IMR-90 (cell line): ENCODE measurements at regions not wholly inside any gene's neighbourhood (a gene's known extent, or its start where the extent isn't known, plus 50 kb on each side); places are given as distances from the start of the nearest gene placed in this dataset.

Source experiments
- ATAC-seq: fragments of 200-7000 bp; cut with Tn5 transposase; 2 replicates; pipeline ENCODE4 v1.9.1; 2020; ENCODE audit warnings: low read depth, mild to moderate bottlenecking, moderate library complexity
- BruUV-seq: library from RNA; stranded (reverse); fragments of 400-500 nt; replicated peaks from 2 replicates; lab custom pipeline; 2021; lab: Mats Ljungman, UMichigan
- CTCF ChIA-PET: fragments of 300-600 bp; formaldehyde crosslinking; extraction: SDS; loops from one replicate; lab custom pipeline; 2021; ENCODE audit warnings: antibody characterized with exemption; lab: Yijun Ruan, JAX
- POLR2A ChIA-PET: fragments of 300-600 bp; sonication (Branson Sonifier 250); formaldehyde crosslinking; loops from one replicate; lab custom pipeline; 2022; ENCODE audit warnings: antibody characterized with exemption; ENCODE audit not compliant: unreplicated experiment; lab: Charles Lee
- DNase-seq: peaks from one replicate; pipeline ENCODE4 v3.0.0; 2013
- H2AFZ ChIP-seq: replicated peaks from 2 replicates; pipeline ENCODE3; 2013; ENCODE audit warnings: low read length, mild to moderate bottlenecking; ENCODE audit not compliant: poor library complexity
- H2AK5ac ChIP-seq: 2 replicates; pipeline ENCODE4 v1.6.1; 2013; ENCODE audit warnings: low read depth, low read length, inconsistent platforms
- H2AK9ac ChIP-seq: replicated peaks from 2 replicates; pipeline ENCODE3; 2013; ENCODE audit warnings: mild to moderate bottlenecking, low read depth, low read length, moderate library complexity; ENCODE audit not compliant: poor library complexity
- H2BK120ac ChIP-seq: 2 replicates; pipeline ENCODE4 v1.6.1; 2013; ENCODE audit warnings: low read depth, low read length, inconsistent platforms
- H2BK15ac ChIP-seq: 3 replicates; pipeline ENCODE4 v1.6.1; 2013; ENCODE audit warnings: low read depth, low read length, inconsistent platforms
- H2BK20ac ChIP-seq: 2 replicates; pipeline ENCODE4 v1.6.1; 2013; ENCODE audit warnings: low read depth, mild to moderate bottlenecking, inconsistent platforms, low read length, moderate library complexity
- H2BK5ac ChIP-seq: 2 replicates; pipeline ENCODE4 v1.6.1; 2013; ENCODE audit warnings: mild to moderate bottlenecking, low read depth, low read length, inconsistent platforms; ENCODE audit not compliant: poor library complexity, severe bottlenecking
- H3K14ac ChIP-seq: replicated peaks from 2 replicates; pipeline ENCODE4 v1.6.1; 2013; ENCODE audit warnings: low read depth, low read length, inconsistent platforms
- H3K18ac ChIP-seq: 2 replicates; pipeline ENCODE4 v1.6.1; 2013; ENCODE audit warnings: low read depth, low read length, control low read depth
- H3K23ac ChIP-seq: 2 replicates; pipeline ENCODE4 v1.6.1; 2013; ENCODE audit warnings: low read depth, low read length, inconsistent platforms
- H3K27ac ChIP-seq: 2 replicates; pipeline ENCODE4 v1.5.1; 2013; ENCODE audit warnings: mild to moderate bottlenecking, control low read depth, low read length; ENCODE audit not compliant: insufficient read depth
- H3K27me3 ChIP-seq: 2 replicates; pipeline ENCODE4 v1.6.1; 2013; ENCODE audit warnings: low read length; ENCODE audit not compliant: control insufficient read depth, insufficient read depth
- H3K36me3 ChIP-seq: 2 replicates; pipeline ENCODE4 v1.6.1; 2013; ENCODE audit warnings: low read length, mixed read lengths; ENCODE audit not compliant: control insufficient read depth, insufficient read depth
- H3K4ac ChIP-seq: 2 replicates; pipeline ENCODE4 v1.6.1; 2013; ENCODE audit warnings: low read depth, low read length, inconsistent platforms
- H3K4me1 ChIP-seq: 2 replicates; pipeline ENCODE4 v1.6.1; 2013; ENCODE audit warnings: low read length, mixed read lengths; ENCODE audit not compliant: control insufficient read depth, insufficient read depth
- H3K4me2 ChIP-seq: 2 replicates; pipeline ENCODE4 v1.6.1; 2013; ENCODE audit warnings: low read depth, mild to moderate bottlenecking, control low read depth, low read length, moderate library complexity
- H3K4me3 ChIP-seq: 2 replicates; pipeline ENCODE4 v1.5.1; 2013; ENCODE audit warnings: low read depth, mild to moderate bottlenecking, control low read depth, low read length, moderate library complexity; ENCODE audit not compliant: insufficient read depth
- H3K56ac ChIP-seq: 2 replicates; pipeline ENCODE4 v1.6.1; 2013; ENCODE audit warnings: low read length, inconsistent platforms; ENCODE audit not compliant: insufficient read depth; ENCODE audit errors: extremely low read depth
- H3K79me1 ChIP-seq, 2 experiments: 2 replicates each; pipeline ENCODE4 v1.6.1; 2013; ENCODE audit warnings: low read length in 2 of 2, inconsistent platforms in 1 of 2, low read depth in 1 of 2
- H3K9ac ChIP-seq: 2 replicates; pipeline ENCODE4 v1.6.1; 2013; ENCODE audit warnings: low read depth, low read length, control low read depth
- H3K9me1 ChIP-seq: 2 replicates; pipeline ENCODE4 v1.6.1; 2013; ENCODE audit warnings: low read length, inconsistent platforms; ENCODE audit not compliant: insufficient read depth
- H3K9me3 ChIP-seq: 2 replicates; pipeline ENCODE4 v1.6.1; 2013; ENCODE audit warnings: low read length; ENCODE audit not compliant: control insufficient read depth, insufficient read depth
- H4K20me1 ChIP-seq: 2 replicates; pipeline ENCODE4 v1.6.1; 2013; ENCODE audit warnings: low read length, inconsistent platforms; ENCODE audit not compliant: insufficient read depth
- H4K5ac ChIP-seq: 2 replicates; pipeline ENCODE4 v1.6.1; 2013; ENCODE audit warnings: mild to moderate bottlenecking, low read depth, low read length, control low read depth
- H4K8ac ChIP-seq, 2 experiments: 2 replicates each; pipeline ENCODE4 v1.6.1; 2013; ENCODE audit warnings: low read depth in 2 of 2, low read length in 2 of 2, control low read depth in 1 of 2, inconsistent platforms in 1 of 2
- H4K91ac ChIP-seq: 2 replicates; pipeline ENCODE4 v1.6.1; 2013; ENCODE audit warnings: low read depth, low read length, inconsistent platforms; ENCODE audit not compliant: insufficient read depth
- BHLHE40 ChIP-seq: fragments of 150-350 bp; IDR thresholded peaks from 2 replicates; pipeline ENCODE4 v1.6.1; 2016; ENCODE audit warnings: mild to moderate bottlenecking, low read depth, low read length
- SMC3 ChIP-seq: fragments of 150-350 bp; IDR thresholded peaks from 2 replicates; pipeline ENCODE4 v1.6.1; 2016; ENCODE audit warnings: low read depth, mild to moderate bottlenecking, antibody characterized with exemption, low read length, moderate library complexity
- WGBS, 2 experiments: methylation state at CpG; one replicate each; pipeline versions ENCODE4 v1.1.5 to v1.1.7; 2013; ENCODE audit warnings: missing lambda C conversion rate in 2 of 2; ENCODE audit not compliant: insufficient read length in 1 of 2; ENCODE audit errors: extremely low coverage in 2 of 2; 5-methylcytosine and 5-hydroxymethylcytosine counted together
- dilution Hi-C: fragments of 300-500 bp; cut with HindIII; formaldehyde crosslinking; loops from one replicate; pipeline ENCODE4 v1.14.3; 2018; ENCODE audit warnings: low sequenced_read_pairs; ENCODE audit not compliant: unreplicated experiment
- in situ Hi-C: fragments of 300-500 bp; cut with MboI; formaldehyde crosslinking; loops from 3 replicates; pipeline ENCODE4 v1.14.3; 2019; ENCODE audit warnings: low sequenced_read_pairs, inconsistent platforms, mixed read lengths
- intact Hi-C: fragments of 100-400 bp; cut with micrococcal nuclease; formaldehyde crosslinking; loops from 2 replicates; pipeline ENCODE4 v1.10.0; 2022
- TF ChIP-seq, protein P1 (sequence below): fragments of 150-350 bp; IDR thresholded peaks from 2 replicates; pipeline ENCODE4 v1.6.1; 2017; ENCODE audit warnings: mild to moderate bottlenecking, antibody characterized with exemption, low read length, low read depth
- TF ChIP-seq, protein P2 (sequence below): fragments of 150-350 bp; IDR thresholded peaks from 2 replicates; pipeline ENCODE4 v1.6.1; 2016; ENCODE audit warnings: low read depth, mild to moderate bottlenecking, low read length, moderate library complexity, borderline replicate concordance

DNA sequence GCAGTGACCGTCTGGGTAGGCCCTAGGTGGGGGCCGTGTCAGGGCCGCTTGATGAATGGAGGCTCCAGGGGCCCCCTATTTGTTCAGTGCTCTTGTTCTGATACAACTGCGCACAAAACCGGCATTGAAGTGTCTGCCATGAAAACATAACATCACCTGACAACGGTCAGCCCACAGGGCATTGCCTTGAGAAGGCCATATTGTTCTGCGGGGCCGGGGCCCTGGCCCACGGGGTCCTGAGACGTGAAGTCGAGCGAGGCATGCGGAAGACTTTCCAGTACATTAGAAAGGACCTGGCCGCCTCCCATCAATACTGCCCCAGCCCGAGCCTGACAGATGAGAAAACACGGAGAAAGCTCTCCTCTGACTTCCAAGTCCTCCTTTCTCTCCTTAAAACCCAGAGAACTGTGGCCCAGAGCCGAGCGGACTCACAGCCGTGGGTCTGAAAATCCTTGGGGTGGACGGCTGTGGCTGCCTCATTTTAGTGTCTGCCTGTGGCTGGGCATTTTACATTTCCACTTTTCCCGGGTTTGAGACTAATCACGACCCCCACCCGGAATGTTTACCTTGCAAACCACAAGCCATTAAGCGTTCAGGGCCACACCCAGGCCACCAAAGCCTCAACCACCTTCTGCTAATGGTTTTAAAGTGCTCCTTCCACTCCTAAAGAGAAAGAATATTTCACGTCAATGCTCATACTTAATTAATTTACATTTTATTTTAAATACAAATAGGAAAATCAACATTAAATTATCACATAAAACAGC lies 391.0 kb upstream of the IRX2 start:
- Histone ChIP-seq H3K9me1 (no peaks in the 10 kb centered on the region), H3K18ac (no peak overlapping the region), H3K79me1 (no peaks in the 10 kb centered on the region), H2AFZ (no peak overlapping the region), H2BK120ac (no peak overlapping the region), H3K14ac (no peak overlapping the region), H3K4me1 (no peaks in the 10 kb centered on the region), H4K91ac (no peak overlapping the region), H3K4ac (no peak overlapping the region), H3K56ac (no peak overlapping the region), H3K9me3 (peaks cover 26% of the 10 kb centered on the region), H2BK15ac (no peak overlapping the region), H4K8ac (no peak overlapping the region), H2BK20ac (no peak overlapping the region), H3K4me3 (no peak overlapping the region), H4K5ac (no peak overlapping the region), H2BK5ac (no peak overlapping the region), H4K20me1 (no peaks in the 10 kb centered on the region), H2AK9ac (no peak overlapping the region), H3K27me3 (no peaks in the 10 kb centered on the region), H2AK5ac (no peak overlapping the region), H3K36me3 (no peaks in the 10 kb centered on the region), H3K27ac (no peak overlapping the region), H3K23ac (no peak overlapping the region), H3K9ac (no peak overlapping the region), H3K4me2 (no peak overlapping the region)
- 57% methylated on average over 7 of the region's 25 CpGs; no CpG with 5 or more reads in 1 of the 2 experiments for WGBS, 2 experiments
- intact Hi-C loops (no loop called here), dilution Hi-C loops (no loop called here), in situ Hi-C loops (no loop called here)
- ChIA-PET POLR2A (no interaction called here), CTCF (no interaction called here)
- ATAC-seq = no peak
- no TSS peak for BruUV-seq
- TF ChIP-seq, protein P1, sequence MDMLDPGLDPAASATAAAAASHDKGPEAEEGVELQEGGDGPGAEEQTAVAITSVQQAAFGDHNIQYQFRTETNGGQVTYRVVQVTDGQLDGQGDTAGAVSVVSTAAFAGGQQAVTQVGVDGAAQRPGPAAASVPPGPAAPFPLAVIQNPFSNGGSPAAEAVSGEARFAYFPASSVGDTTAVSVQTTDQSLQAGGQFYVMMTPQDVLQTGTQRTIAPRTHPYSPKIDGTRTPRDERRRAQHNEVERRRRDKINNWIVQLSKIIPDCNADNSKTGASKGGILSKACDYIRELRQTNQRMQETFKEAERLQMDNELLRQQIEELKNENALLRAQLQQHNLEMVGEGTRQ = no peak
- TF ChIP-seq, protein P2, sequence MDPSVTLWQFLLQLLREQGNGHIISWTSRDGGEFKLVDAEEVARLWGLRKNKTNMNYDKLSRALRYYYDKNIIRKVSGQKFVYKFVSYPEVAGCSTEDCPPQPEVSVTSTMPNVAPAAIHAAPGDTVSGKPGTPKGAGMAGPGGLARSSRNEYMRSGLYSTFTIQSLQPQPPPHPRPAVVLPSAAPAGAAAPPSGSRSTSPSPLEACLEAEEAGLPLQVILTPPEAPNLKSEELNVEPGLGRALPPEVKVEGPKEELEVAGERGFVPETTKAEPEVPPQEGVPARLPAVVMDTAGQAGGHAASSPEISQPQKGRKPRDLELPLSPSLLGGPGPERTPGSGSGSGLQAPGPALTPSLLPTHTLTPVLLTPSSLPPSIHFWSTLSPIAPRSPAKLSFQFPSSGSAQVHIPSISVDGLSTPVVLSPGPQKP = no peak
- TF ChIP-seq SMC3 = no peak
- TF ChIP-seq BHLHE40 = no peak
- no peak for DNase-seq
